CD4-positive, alpha-beta T cell (primary cell): ENCODE measurements at regions not wholly inside any gene's neighbourhood (a gene's known extent, or its start where the extent isn't known, plus 50 kb on each side); places are given as distances from the start of the nearest gene placed in this dataset.

ENCODE experiments used
- ATAC-seq: fragments of 200-7000 bp; cut with Tn5 transposase; one replicate; pipeline ENCODE4 v1.10.0; 2022; ENCODE audit warnings: mild to moderate bottlenecking; ENCODE audit not compliant: poor library complexity
- CTCF ChIA-PET: fragments of 350-600 bp; sonication (Branson Sonifier 250); formaldehyde crosslinking; loops from one replicate; lab custom pipeline; 2021; ENCODE audit warnings: antibody characterized with exemption, inconsistent platforms; lab: Charles Lee
- POLR2A ChIA-PET: fragments of 350-600 bp; sonication (Branson Sonifier 250); formaldehyde crosslinking; loops from one replicate; lab custom pipeline; 2021; ENCODE audit warnings: antibody characterized with exemption, inconsistent platforms; lab: Charles Lee
- DNase-seq, 14 experiments: peaks; one replicate each; pipeline ENCODE4 v3.0.0-alpha.2; 2013 to 2020; ENCODE audit warnings: mixed read lengths in 2 of 14
- H3K27ac ChIP-seq, 2 donors: one replicate each; pipeline versions ENCODE4 v1.5.1 to v1.7.0; 2013; ENCODE audit warnings: low read length in 2 of 2, low read depth in 1 of 2, mild to moderate bottlenecking in 1 of 2
- H3K27me3 ChIP-seq, 2 experiments: 1 replicate in 1 of 2; 2 replicates in 1 of 2; pipeline versions ENCODE4 v1.6.1 to v1.7.0; 2013; ENCODE audit warnings: low read length in 2 of 2, control low read depth in 1 of 2, mild to moderate bottlenecking in 1 of 2, moderate library complexity in 1 of 2; ENCODE audit not compliant: insufficient read depth in 2 of 2, control insufficient read depth in 1 of 2
- H3K36me3 ChIP-seq: one replicate; pipeline ENCODE4 v1.6.1; 2013; ENCODE audit warnings: low read length, control low read depth; ENCODE audit not compliant: insufficient read depth
- H3K4me1 ChIP-seq: one replicate; pipeline ENCODE4 v1.6.1; 2013; ENCODE audit warnings: low read length, control low read depth; ENCODE audit not compliant: insufficient read depth
- H3K4me3 ChIP-seq: one replicate; pipeline ENCODE4 v1.5.1; 2013; ENCODE audit warnings: mild to moderate bottlenecking, low read length, moderate library complexity
- H3K9me3 ChIP-seq, 2 experiments: 1 replicate in 1 of 2; 2 replicates in 1 of 2; pipeline versions ENCODE4 v1.6.1 to v1.7.0; 2013; ENCODE audit warnings: low read length in 2 of 2, mild to moderate bottlenecking in 2 of 2, control low read depth in 1 of 2, moderate library complexity in 1 of 2; ENCODE audit not compliant: control insufficient read depth in 1 of 2, insufficient read depth in 1 of 2
- H3K27ac Mint-ChIP-seq: one replicate; pipeline ENCODE4 v1.8.0; 2020; ENCODE audit warnings: mixed read lengths
- H3K27me3 Mint-ChIP-seq: one replicate; pipeline ENCODE4 v1.8.0; 2021; ENCODE audit warnings: mixed read lengths
- H3K36me3 Mint-ChIP-seq: one replicate; pipeline ENCODE4 v1.8.0; 2021; ENCODE audit warnings: low read depth, mixed read lengths
- H3K4me1 Mint-ChIP-seq: one replicate; pipeline ENCODE4 v1.8.0; 2021; ENCODE audit warnings: low read depth, mixed read lengths
- H3K4me3 Mint-ChIP-seq: one replicate; pipeline ENCODE4 v1.8.0; 2020; ENCODE audit warnings: mild to moderate bottlenecking, mixed read lengths
- H3K9me3 Mint-ChIP-seq: one replicate; pipeline ENCODE4 v1.8.0; 2020; ENCODE audit warnings: mixed read lengths
- intact Hi-C, 2 experiments: fragments of 100-400 bp; cut with DNase I in 1 of 2; cut with micrococcal nuclease in 1 of 2; formaldehyde crosslinking; loops; one replicate each; pipeline versions ENCODE4 v1.15.1 to v1.9.0; 2023 to 2025; cut with DNase I, micrococcal nuclease
- TF ChIP-seq, protein P1 (sequence below): fragments of 200-600 bp; IDR thresholded peaks from one replicate; pipeline ENCODE4 v1.8.0; 2022; ENCODE audit warnings: antibody characterized with exemption, mild to moderate bottlenecking

- H3K9me3 ChIP-seq: no peaks in the 10 kb centered on the region
- TF ChIP-seq, protein P1, sequence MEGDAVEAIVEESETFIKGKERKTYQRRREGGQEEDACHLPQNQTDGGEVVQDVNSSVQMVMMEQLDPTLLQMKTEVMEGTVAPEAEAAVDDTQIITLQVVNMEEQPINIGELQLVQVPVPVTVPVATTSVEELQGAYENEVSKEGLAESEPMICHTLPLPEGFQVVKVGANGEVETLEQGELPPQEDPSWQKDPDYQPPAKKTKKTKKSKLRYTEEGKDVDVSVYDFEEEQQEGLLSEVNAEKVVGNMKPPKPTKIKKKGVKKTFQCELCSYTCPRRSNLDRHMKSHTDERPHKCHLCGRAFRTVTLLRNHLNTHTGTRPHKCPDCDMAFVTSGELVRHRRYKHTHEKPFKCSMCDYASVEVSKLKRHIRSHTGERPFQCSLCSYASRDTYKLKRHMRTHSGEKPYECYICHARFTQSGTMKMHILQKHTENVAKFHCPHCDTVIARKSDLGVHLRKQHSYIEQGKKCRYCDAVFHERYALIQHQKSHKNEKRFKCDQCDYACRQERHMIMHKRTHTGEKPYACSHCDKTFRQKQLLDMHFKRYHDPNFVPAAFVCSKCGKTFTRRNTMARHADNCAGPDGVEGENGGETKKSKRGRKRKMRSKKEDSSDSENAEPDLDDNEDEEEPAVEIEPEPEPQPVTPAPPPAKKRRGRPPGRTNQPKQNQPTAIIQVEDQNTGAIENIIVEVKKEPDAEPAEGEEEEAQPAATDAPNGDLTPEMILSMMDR: no peak
- ChIA-PET POLR2A (no interaction called here), CTCF (no interaction called here)
- H3K27ac ChIP-seq: no peak overlapping the region
- intact Hi-C loops: no loop called here
- Mint-ChIP-seq H3K27me3 (peaks cover 13% of the 10 kb centered on the region), H3K27ac (no peak overlapping the region), H3K4me1 (no peaks in the 10 kb centered on the region), H3K4me3 (no peak overlapping the region), H3K36me3 (no peaks in the 10 kb centered on the region), H3K9me3 (no peaks in the 10 kb centered on the region)
- ATAC-seq (no peak), DNase-seq (no peak)
- H3K4me3 ChIP-seq: no peak overlapping the region
- peaks cover 0 to 2% of the 10 kb centered on the region in 2 experiments for H3K27me3 ChIP-seq
- H3K36me3 ChIP-seq: no peaks in the 10 kb centered on the region
- H3K4me1 ChIP-seq: no peaks in the 10 kb centered on the region
These were observed 112.6 kb downstream of the LRIG2 start for GRCh38 chr1:113185463-113186104.

GRCh38 chr1:113190078-113190477 is 117.1 kb downstream of the LRIG2 start:
- Histone ChIP-seq H3K4me3 (no peak overlapping the region), H3K4me1 (no peaks in the 10 kb centered on the region), H3K36me3 (no peaks in the 10 kb centered on the region), H3K9me3 (peaks cover 0 to 12% of the 10 kb centered on the region in 2 experiments), H3K27ac (no peak overlapping the region), H3K27me3 (peaks cover 0 to 2% of the 10 kb centered on the region in 2 experiments)
- Mint-ChIP-seq H3K27me3 (peaks cover 18% of the 10 kb centered on the region), H3K9me3 (peaks cover 8% of the 10 kb centered on the region), H3K27ac (no peak overlapping the region), H3K4me3 (no peak overlapping the region), H3K4me1 (no peaks in the 10 kb centered on the region), H3K36me3 (no peaks in the 10 kb centered on the region)
- intact Hi-C loops: no loop called here
- CTCF ChIA-PET: no interaction called here
- DNase-seq (no peak), ATAC-seq (no peak)
- TF ChIP-seq, protein P1: no peak
- POLR2A ChIA-PET: no interaction called here

GRCh38 chr1:113190930-113191329 is 117.9 kb downstream of the LRIG2 start:
- no peaks in the 10 kb centered on the region for H3K36me3 Mint-ChIP-seq
- H3K27ac Mint-ChIP-seq: no peak overlapping the region
- Histone ChIP-seq H3K27ac (no peak overlapping the region), H3K36me3 (no peaks in the 10 kb centered on the region), H3K4me3 (no peak overlapping the region), H3K27me3 (peaks cover 0 to 2% of the 10 kb centered on the region in 2 experiments), H3K9me3 (peaks cover 0 to 12% of the 10 kb centered on the region in 2 experiments), H3K4me1 (no peaks in the 10 kb centered on the region)
- no peaks in the 10 kb centered on the region for H3K4me1 Mint-ChIP-seq
- H3K4me3 Mint-ChIP-seq: no peak overlapping the region
- peaks cover 18% of the 10 kb centered on the region for H3K27me3 Mint-ChIP-seq
- ATAC-seq (no peak), DNase-seq (no peak)
- H3K9me3 Mint-ChIP-seq: peaks cover 8% of the 10 kb centered on the region
- ChIA-PET POLR2A (no interaction called here), CTCF (no interaction called here)
- TF ChIP-seq, protein P1: no peak
- intact Hi-C loops: no loop called here
